ENCODE measurements at regions not wholly inside any gene's neighbourhood (a gene's known extent, or its start where the extent isn't known, plus 50 kb on each side); places are given as distances from the start of the nearest gene placed in this dataset.

DNA sequence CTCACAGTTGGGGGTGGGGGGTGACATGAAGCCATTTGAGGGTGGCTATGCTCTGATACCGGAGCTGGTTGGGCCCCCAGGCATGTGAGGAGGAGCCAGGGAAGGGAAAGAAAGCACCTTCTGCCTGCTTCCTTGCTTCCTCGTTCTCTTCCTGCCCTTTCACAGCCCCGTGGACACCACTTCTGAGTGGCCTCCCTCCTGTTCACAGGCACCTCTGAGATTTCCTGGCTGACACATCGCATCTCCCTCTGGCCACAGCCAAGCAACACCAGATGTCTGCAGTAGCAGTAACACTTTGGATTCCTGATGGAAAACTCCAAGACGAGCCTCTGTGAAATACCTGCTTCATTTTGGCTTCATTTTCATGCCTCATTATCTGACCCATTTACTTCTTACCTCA lies 64.7 kb upstream of the ST3GAL5 start:
- no peak for DNase-seq (ENCODE audit: extremely low spot score)
- POLR2A ChIA-PET, result no interaction called here
- TF ChIP-seq ARNT (IDR thresholded peaks at IDR 0.05) (no peak), LEF1 (IDR thresholded peaks at IDR 0.05; ENCODE audit: borderline replicate concordance) (no peak), NFRKB (IDR thresholded peaks at IDR 0.05) (no peak), CTBP1 (IDR thresholded peaks at IDR 0.05; ENCODE audit: borderline replicate concordance) (no peak), FOXA1 (IDR thresholded peaks at IDR 0.05) (no peak), SP1 (IDR thresholded peaks at IDR 0.05) (no peak), HDGF (IDR thresholded peaks at IDR 0.05; ENCODE audit: borderline replicate concordance) (no peak), ZNF384 (IDR thresholded peaks at IDR 0.05) (no peak), ELF4 (IDR thresholded peaks at IDR 0.05) (no peak), FOXM1 (IDR thresholded peaks at IDR 0.05; ENCODE audit: borderline replicate concordance) (no peak), SUZ12 (IDR thresholded peaks at IDR 0.05) (no peak), BHLHE40 (IDR thresholded peaks at IDR 0.05; ENCODE audit: borderline replicate concordance) (no peak)
- TF ChIP-seq, protein P1, sequence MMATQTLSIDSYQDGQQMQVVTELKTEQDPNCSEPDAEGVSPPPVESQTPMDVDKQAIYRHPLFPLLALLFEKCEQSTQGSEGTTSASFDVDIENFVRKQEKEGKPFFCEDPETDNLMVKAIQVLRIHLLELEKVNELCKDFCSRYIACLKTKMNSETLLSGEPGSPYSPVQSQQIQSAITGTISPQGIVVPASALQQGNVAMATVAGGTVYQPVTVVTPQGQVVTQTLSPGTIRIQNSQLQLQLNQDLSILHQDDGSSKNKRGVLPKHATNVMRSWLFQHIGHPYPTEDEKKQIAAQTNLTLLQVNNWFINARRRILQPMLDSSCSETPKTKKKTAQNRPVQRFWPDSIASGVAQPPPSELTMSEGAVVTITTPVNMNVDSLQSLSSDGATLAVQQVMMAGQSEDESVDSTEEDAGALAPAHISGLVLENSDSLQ (IDR thresholded peaks at IDR 0.05), result no peak
- CTCF ChIA-PET, result no interaction called here

GRCh38 chr2:85952196-85952734 lies 63.5 kb upstream of the ST3GAL5 start:
- ChIA-PET POLR2A (no interaction called here), CTCF (no interaction called here)
- TF ChIP-seq, protein P1 (IDR thresholded peaks at IDR 0.05), result no peak
- TF ChIP-seq ZNF384 (IDR thresholded peaks at IDR 0.05) (no peak), FOXA1 (IDR thresholded peaks at IDR 0.05) (no peak), HDGF (IDR thresholded peaks at IDR 0.05; ENCODE audit: borderline replicate concordance) (no peak), L3MBTL2 (conservative IDR thresholded peaks at IDR 0.05) (no peak), SP1 (IDR thresholded peaks at IDR 0.05) (no peak), FOXK2 (IDR thresholded peaks at IDR 0.05) (no peak), SUZ12 (IDR thresholded peaks at IDR 0.05) (no peak), ELF4 (IDR thresholded peaks at IDR 0.05) (no peak), CTBP1 (IDR thresholded peaks at IDR 0.05; ENCODE audit: borderline replicate concordance) (no peak), LEF1 (IDR thresholded peaks at IDR 0.05; ENCODE audit: borderline replicate concordance) (no peak), ARNT (IDR thresholded peaks at IDR 0.05) (no peak), NFRKB (IDR thresholded peaks at IDR 0.05) (no peak), BHLHE40 (IDR thresholded peaks at IDR 0.05; ENCODE audit: borderline replicate concordance) (no peak), FOXM1 (IDR thresholded peaks at IDR 0.05; ENCODE audit: borderline replicate concordance) (no peak), TARDBP (IDR thresholded peaks at IDR 0.05) (no peak)
- no peak for DNase-seq (ENCODE audit: extremely low spot score)

DNA sequence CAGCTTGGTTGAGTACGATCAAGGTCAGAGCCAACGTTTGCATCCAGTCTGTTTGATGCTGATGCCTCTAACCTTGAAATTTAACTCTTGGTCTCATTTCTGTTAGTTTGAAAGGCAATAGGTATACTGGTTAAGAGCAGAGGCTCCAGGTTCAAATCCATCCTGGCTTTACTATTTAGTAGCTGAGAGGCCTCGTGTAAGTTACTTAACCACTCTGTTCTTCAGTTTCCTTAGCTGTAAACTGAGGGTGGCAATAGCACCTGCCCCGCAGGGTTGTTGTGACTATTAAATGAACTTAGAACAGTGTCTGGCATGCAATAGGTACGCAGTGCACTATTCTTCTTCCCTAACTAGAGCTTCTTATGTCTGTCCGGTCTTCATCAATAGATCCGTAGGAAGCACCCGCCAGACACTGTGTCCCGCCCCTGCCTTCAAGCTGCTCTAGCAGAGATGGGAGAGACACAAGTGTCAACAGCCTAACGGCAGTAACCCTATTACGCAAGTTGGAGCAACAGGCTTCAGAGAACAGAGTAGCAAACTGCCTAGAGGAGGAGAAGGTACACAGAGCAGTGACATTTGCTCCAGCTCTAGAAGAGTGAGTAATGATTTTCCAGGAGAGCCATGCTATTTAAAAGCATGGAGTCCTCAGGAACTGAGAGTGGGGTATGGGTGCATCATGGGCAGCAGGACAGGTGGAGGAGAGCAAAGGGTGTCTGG lies 62.7 kb upstream of the ST3GAL5 start:
- ChIA-PET CTCF (no interaction called here), POLR2A (no interaction called here)
- no peak for DNase-seq (ENCODE audit: extremely low spot score)
- TF ChIP-seq FOXA1 (IDR thresholded peaks at IDR 0.05), result no peak
- no peak for TF ChIP-seq SP1 (IDR thresholded peaks at IDR 0.05)
- no peak for TF ChIP-seq FOXK2 (IDR thresholded peaks at IDR 0.05)
- no peak for TF ChIP-seq FOXM1 (IDR thresholded peaks at IDR 0.05; ENCODE audit: borderline replicate concordance)
- TF ChIP-seq CTBP1 (IDR thresholded peaks at IDR 0.05; ENCODE audit: borderline replicate concordance), result no peak

DNA sequence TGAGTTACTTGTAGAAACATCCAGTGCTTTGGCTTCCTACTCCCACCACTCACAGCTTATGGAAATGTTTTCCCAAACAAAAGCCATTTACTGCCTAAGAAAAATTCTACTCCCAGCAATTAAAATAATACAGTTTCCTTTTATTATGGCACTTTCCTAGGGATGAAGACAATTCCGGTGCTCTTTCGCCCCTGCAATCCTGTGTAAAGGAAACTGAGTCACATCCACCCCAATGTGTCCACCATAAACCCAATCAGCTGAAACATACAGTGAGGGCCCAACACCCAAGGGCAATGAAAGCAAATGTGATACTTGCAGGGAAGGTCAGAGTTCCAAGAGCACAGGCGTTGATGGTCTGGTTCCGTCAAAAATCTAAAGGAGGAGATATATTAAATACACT lies 62.0 kb upstream of the ST3GAL5 start:
- TF ChIP-seq ZNF384 (IDR thresholded peaks at IDR 0.05) (no peak), BHLHE40 (IDR thresholded peaks at IDR 0.05; ENCODE audit: borderline replicate concordance) (no peak), FOXA1 (IDR thresholded peaks at IDR 0.05) (no peak), ELF4 (IDR thresholded peaks at IDR 0.05) (no peak), CTBP1 (IDR thresholded peaks at IDR 0.05; ENCODE audit: borderline replicate concordance) (no peak), TARDBP (IDR thresholded peaks at IDR 0.05) (no peak), SP1 (IDR thresholded peaks at IDR 0.05) (no peak), NFRKB (IDR thresholded peaks at IDR 0.05) (no peak), FOXM1 (IDR thresholded peaks at IDR 0.05; ENCODE audit: borderline replicate concordance) (no peak), FOXK2 (IDR thresholded peaks at IDR 0.05) (no peak)
- ChIA-PET POLR2A (no interaction called here), CTCF (no interaction called here)
- DNase-seq (ENCODE audit: extremely low spot score), result no peak

- ChIA-PET POLR2A (interaction anchor here (0.8 kb wide), 1 partner anchor 21 kb away, joined by 3 read pairs; no protein-coding TSS in a partner anchor), CTCF (no interaction called here)
- no peak for DNase-seq (ENCODE audit: extremely low spot score)
- no peak for TF ChIP-seq LEF1 (IDR thresholded peaks at IDR 0.05; ENCODE audit: borderline replicate concordance)
- no peak for TF ChIP-seq FOXM1 (IDR thresholded peaks at IDR 0.05; ENCODE audit: borderline replicate concordance)
- TF ChIP-seq ARNT (IDR thresholded peaks at IDR 0.05), result no peak
- TF ChIP-seq FOXK2 (IDR thresholded peaks at IDR 0.05), result no peak
- TF ChIP-seq NFRKB (IDR thresholded peaks at IDR 0.05), result no peak
- no peak for TF ChIP-seq SUZ12 (IDR thresholded peaks at IDR 0.05)
- TF ChIP-seq, protein P1 (IDR thresholded peaks at IDR 0.05), result no peak
- no peak for TF ChIP-seq BHLHE40 (IDR thresholded peaks at IDR 0.05; ENCODE audit: borderline replicate concordance)
- TF ChIP-seq ELF4 (IDR thresholded peaks at IDR 0.05), result no peak
- no peak for TF ChIP-seq SP1 (IDR thresholded peaks at IDR 0.05)
- no peak for TF ChIP-seq CTBP1 (IDR thresholded peaks at IDR 0.05; ENCODE audit: borderline replicate concordance)
- no peak for TF ChIP-seq FOXA1 (IDR thresholded peaks at IDR 0.05)
- TF ChIP-seq HDGF (IDR thresholded peaks at IDR 0.05; ENCODE audit: borderline replicate concordance), result no peak
- TF ChIP-seq TARDBP (IDR thresholded peaks at IDR 0.05), result no peak
- TF ChIP-seq ZNF384 (IDR thresholded peaks at IDR 0.05), result no peak
- no peak for TF ChIP-seq L3MBTL2 (conservative IDR thresholded peaks at IDR 0.05)
These were observed 60.5 kb upstream of the ST3GAL5 start for GRCh38 chr2:85949280-85949679.

- ChIA-PET CTCF (no interaction called here), POLR2A (interaction anchor here (0.6 kb wide), 1 partner anchor 730 kb away, joined by 3 read pairs; no protein-coding TSS in a partner anchor)
- DNase-seq (ENCODE audit: extremely low spot score), result no peak
- no peak for TF ChIP-seq BHLHE40 (IDR thresholded peaks at IDR 0.05; ENCODE audit: borderline replicate concordance)
- no peak for TF ChIP-seq SUZ12 (IDR thresholded peaks at IDR 0.05)
- no peak for TF ChIP-seq CTBP1 (IDR thresholded peaks at IDR 0.05; ENCODE audit: borderline replicate concordance)
- TF ChIP-seq, protein P1 (IDR thresholded peaks at IDR 0.05), result no peak
- TF ChIP-seq NFRKB (IDR thresholded peaks at IDR 0.05), result no peak
- no peak for TF ChIP-seq FOXK2 (IDR thresholded peaks at IDR 0.05)
- no peak for TF ChIP-seq HDGF (IDR thresholded peaks at IDR 0.05; ENCODE audit: borderline replicate concordance)
- TF ChIP-seq ELF4 (IDR thresholded peaks at IDR 0.05), result no peak
- TF ChIP-seq FOXA1 (IDR thresholded peaks at IDR 0.05), result no peak
- TF ChIP-seq ARNT (IDR thresholded peaks at IDR 0.05), result no peak
- TF ChIP-seq ZNF384 (IDR thresholded peaks at IDR 0.05), result no peak
- TF ChIP-seq SP1 (IDR thresholded peaks at IDR 0.05), result no peak
- TF ChIP-seq L3MBTL2 (conservative IDR thresholded peaks at IDR 0.05), result no peak
These were observed 58.8 kb upstream of the ST3GAL5 start for GRCh38 chr2:85947593-85947992.
